Stimulated activated CD8-positive, alpha-beta memory T cell treated with anti-CD3 and anti-CD28 coated beads, Interleukin-4, amount 100 ng/mL, for 48 hours (primary cell): ENCODE measurements at regions not wholly inside any gene's neighbourhood (a gene's known extent, or its start where the extent isn't known, plus 50 kb on each side); places are given as distances from the start of the nearest gene placed in this dataset.

ENCODE experiments used
- DNase-seq: peaks from one replicate; pipeline ENCODE4 v3.0.0-alpha.2; 2020

DNA sequence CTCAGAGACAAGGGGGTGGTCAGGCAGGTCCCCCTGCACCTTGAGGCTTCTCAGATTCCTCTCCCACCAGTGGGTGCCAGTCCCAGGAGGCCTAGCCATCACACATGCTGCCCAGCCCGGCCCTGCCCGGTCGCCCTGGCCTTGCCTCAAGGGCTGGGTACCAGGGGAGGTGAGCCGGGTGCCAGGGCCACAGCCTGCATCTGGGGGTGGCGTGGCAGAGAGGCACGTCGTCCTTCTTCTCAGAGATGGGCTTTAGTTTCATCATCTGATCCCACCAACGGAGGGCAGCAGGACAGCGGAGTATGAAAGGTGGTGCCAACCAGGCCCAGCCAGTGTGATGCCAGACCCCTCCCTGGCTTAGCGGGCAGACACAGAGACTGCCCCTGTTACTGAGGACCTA is 161.7 kb downstream of the TFCP2L1 start:
- no peak for DNase-seq

GRCh38 chr2:121124330-121124729 is 160.7 kb downstream of the TFCP2L1 start:
- no peak for DNase-seq

DNA sequence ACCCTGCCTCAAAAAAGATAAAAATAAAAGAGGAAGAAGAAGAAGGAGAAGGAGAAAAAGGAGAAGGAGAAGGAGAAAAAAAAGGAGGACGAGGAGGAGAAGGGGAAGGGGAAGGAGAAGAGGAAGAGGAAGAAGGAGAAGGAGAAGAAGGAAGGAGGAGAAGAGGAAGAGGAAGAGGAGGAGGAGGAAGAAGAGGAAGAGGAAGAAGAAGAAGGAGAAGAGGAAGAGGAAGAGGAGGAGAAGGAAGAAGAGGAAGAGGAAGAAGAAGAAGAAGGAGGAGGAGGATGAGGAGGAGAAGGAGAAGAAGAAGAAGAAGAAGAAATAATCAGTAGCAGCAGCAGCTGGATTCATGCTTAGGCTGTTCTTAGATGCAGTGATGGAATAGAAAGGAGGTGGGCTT is 159.7 kb downstream of the TFCP2L1 start:
- DNase-seq: no peak

- peak; percentile 41 for DNase-seq
These were observed 156.0 kb downstream of the TFCP2L1 start for GRCh38 chr2:121128741-121129659.

DNA sequence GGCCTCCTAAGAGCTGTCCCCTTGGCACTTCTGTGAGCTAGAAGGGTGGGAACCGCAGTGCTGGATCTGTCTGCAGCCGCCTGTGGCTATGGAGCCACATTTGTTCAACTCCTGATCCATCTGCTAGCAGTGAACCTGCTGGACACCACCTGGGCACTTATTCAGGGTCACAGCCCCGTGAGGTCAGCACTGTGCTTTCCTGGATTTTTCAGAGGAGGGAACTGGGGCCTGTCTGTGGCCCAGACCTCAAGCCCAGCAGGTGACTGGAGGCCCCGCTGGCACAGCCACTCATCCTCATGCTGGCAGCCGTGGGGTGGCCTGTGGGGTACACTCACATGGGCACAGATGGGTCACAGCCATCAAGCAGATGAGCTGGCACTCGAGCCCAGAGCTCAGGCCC is 155.3 kb downstream of the TFCP2L1 start:
- DNase-seq: no peak

DNA sequence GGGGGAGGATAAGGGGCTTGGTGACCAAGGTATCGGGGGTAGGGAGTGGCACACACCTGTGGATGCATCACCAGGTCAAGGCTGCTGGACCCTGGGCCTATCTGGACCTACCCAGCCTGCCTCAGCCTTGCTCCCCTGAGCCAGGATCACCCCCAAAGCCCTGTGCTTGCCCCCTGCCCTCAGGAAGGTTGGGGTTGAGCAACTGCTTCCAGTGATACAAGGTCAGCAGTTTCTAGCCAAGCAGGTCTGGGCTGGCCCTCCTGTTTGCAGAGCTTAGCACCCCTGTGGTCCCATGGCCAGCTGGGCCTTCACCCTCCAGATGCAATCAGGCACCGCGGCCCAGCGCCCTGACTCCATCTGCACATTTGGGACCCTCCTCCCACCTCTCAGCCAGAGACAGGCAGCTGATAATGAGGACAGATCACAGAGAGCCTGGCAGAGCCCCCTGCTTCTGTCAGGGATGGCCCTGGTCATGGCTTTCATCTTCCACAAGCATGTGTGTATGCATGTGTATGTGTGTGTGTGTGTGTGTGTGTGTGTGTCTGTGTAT is 154.6 kb downstream of the TFCP2L1 start:
- DNase-seq: no peak

GRCh38 chr2:121131375-121131774 is 153.6 kb downstream of the TFCP2L1 start:
- no peak for DNase-seq

DNA sequence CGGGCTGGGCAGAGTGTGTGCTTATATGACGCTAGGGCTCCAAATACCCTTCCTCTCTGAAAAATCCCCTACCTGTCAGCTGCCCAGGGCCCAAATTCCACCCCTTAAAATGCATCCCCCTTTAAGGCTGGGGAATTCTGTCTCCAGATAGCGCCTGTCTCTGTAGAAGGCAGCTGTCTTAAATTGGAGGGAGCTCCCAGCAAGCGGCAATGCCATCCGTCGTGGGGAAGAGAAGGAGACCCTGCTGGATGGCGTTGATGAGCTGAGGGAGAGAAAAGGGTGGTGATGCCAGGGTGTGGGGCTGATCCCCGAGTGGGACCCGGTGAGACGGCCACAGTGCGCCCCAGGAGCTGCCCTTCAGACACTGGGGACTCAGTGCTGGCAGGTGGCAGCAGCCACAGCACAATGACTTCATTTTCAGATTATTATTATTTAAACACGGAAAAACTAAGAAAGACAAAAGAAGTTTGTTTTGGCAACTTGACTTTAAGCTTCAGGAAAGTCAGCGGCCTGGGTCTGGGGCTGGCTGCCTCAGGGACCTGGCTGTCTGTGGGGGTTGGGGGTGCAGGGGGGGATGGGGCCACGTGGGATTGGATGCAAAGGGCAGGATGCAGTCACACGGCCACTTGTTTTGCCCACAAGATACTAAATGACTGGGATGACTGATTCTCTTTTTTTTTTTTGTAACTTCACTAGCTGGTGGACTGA is 152.8 kb downstream of the TFCP2L1 start:
- no peak for DNase-seq

DNA sequence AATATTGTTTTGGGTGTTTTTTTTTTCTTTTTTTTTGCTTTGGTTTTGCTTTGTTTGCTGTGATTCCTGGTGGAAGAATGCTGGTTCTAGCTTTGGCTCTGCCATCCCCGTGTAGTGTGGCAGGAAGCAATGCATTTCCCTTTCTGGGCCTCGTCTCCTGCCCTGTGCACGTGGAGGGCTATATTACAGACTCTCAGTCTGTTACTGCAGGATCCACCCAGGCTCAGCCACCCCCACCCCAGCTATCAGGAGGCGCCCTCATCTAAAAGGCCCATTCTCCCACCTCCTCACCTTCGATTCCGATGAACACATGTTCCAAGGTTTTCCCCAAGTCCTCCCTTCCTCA is 152.3 kb downstream of the TFCP2L1 start:
- DNase-seq: no peak

GRCh38 chr2:121133551-121134319 is 151.3 kb downstream of the TFCP2L1 start:
- no peak for DNase-seq

DNA sequence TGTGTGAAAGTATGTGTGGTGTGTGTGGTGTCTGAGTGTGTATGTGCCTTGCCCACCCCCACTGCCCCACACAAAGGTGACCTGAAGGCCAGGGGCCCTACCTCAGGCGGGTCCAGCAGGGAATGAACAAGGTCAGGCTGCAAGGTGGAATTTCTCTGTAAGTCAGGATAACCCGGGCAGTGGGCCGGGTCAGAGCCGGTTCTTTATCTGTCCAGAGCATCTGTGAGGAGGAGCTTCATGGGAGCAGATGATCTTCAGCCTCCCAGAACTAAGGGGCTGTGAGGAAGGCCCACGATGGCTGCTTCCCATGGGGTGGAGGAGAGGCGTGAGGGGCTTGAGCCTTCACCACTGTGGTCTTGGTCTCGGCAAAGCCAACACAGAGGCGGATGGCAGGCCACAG is 150.3 kb downstream of the TFCP2L1 start:
- no peak for DNase-seq

DNA sequence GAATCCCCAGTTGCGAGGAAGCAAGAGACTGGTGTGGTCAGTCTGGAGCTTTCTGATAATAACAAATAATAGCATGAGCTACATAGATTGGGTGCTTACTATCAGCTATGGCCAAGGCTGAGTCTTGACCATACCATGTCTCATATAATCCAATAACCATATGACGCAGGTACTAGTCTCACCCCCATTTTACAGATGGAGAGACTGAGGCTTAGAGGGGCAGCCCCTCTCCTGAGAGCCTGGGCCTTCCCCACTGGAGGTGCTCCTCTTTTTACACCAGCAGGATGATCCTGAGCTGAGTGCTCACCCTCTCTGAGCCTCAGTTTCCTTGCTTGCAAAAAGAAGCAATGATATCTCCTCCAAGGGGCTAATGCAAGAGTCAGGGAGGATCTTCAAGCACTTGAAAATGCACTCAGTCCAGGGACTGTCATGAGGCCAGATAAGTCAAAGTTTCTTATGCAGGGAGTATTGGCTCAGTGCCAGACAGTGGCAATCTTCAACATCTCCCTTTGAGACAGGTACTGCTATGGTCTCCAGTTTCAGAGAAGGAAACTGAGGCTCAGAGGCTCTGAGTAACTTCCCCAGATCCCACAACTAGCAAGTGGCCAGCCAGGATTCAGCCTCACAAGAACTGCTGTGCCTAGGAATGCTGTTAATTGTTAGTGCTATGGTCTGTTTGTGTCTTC is 149.7 kb downstream of the TFCP2L1 start:
- DNase-seq: no peak

DNA sequence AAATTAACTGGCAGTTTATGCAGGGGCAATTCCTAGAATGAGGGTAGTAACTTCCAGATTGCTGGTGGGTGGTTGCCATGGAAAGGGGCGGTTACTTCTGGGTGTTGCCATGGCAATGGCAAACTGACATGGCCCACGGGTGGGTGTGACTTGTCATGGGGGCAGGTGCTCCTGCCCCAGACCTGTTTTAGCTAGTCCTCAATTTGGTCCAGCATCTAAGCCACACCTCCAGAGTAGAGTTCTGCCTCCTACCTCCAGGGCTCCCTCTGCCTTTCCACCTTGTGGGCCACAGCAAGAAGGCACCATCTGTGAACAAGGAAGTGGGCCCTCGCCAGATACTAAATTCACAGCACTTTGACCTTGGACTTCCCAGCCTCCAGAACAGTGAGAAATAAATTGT is 148.7 kb downstream of the TFCP2L1 start:
- no peak for DNase-seq

- no peak for DNase-seq
These were observed 147.4 kb downstream of the TFCP2L1 start for GRCh38 chr2:121137571-121137970.

- DNase-seq: no peak
These were observed 144.3 kb downstream of the TFCP2L1 start for GRCh38 chr2:121140734-121141133.

DNA sequence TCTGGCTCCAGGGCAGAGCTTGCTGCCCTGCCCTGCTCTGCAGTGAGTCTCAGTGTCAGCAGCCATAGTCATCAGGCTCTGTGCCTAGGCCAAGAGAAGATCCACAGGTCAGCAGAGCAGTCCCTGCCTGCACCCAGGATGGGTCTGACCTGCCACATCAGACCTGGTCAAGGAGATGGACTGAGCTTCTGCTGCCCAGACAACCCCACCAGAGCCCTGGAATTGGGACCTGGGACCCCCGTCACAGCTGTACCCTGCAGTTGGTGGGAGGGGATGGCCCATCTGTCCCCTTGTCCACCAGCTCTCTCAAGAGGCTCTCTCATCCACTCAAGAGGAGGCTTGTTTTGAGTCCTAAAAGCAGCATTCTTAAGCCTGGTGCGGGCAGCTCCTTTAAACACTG is 142.6 kb downstream of the TFCP2L1 start:
- DNase-seq: no peak

- no peak for DNase-seq
These were observed 140.9 kb downstream of the TFCP2L1 start for GRCh38 chr2:121144111-121144510.

- DNase-seq: no peak
These were observed 138.4 kb downstream of the TFCP2L1 start for GRCh38 chr2:121146630-121147029.

DNA sequence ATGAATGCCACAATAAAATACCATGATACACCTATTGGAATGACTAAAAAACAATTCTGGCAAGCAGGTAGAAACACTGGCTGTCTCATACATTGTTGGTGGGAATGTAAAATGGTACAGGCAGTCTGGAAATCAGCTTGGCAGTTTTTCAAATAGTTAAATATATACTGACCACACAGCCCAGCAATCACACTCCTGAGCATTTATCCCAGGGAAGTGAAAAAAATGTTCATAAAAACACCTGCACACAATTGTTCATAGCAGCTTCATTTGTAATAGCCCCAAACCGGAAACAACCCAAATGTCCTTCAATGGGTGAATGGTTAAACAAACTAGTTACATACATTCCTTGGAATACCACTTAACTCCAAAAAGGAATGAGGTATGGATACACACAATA is 137.2 kb downstream of the TFCP2L1 start:
- DNase-seq: no peak

- DNase-seq: no peak
These were observed 136.5 kb downstream of the TFCP2L1 start for GRCh38 chr2:121148481-121148880.

DNA sequence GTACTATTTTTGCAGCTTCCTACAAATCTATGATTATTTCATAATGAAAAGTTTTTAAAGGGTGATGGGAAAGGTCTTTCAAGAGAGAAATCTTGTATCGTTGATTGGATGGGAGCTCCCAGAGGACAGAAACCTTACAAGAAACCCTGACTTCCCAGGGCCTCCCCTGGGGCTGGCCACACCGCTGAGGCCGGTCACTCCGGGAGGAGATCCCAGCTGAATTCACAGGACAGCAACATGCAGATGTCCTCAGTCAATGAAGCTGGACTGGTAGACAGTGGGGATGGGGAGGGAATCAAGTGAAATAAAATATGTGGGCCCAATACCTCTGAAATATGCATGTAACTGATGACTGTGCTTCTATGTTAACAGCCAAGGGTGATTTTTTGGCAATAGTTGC is 135.6 kb downstream of the TFCP2L1 start:
- DNase-seq: no peak

DNA sequence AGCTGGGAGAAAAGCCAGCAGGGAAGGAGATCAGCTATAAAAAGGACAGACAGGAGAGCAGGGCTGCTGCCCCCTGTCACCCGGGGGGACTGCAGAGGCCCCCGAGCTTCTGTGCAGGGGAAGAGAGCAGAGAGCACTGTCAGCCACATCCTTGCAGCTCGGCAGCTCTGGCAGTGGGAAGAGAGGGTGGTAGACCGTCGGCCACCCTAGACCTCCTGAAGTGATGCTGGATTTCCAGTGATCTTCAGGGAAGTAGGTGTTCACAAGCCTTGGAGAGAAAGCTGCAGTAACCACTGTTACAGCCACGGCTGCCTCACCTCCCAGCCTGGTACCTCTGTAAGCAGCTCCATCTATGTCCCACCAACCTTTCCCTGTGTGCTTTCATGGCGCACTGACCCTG is 134.9 kb downstream of the TFCP2L1 start:
- no peak for DNase-seq

DNA sequence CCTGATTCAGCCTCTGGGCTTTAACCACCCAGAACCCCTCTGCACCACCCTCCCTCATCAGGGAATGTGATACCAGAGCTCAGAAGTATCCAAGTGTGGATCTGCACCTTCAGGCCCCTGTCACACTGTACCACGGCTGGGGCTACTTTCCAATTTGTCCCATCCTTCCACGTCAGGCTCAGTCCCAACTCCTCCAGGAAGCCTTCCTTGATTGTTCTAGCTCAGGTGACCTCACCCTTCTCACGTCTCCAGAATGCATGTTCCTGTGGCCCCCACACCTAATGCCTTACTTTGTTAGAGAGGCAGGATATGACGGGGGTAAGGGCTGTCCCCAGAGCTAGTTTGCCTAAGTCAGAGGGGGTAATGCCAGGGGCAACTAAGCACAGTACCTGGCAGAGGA is 134.3 kb downstream of the TFCP2L1 start:
- no peak for DNase-seq
